ENCODE measurements at regions not wholly inside any gene's neighbourhood (a gene's known extent, or its start where the extent isn't known, plus 50 kb on each side); places are given as distances from the start of the nearest gene placed in this dataset.

DNA sequence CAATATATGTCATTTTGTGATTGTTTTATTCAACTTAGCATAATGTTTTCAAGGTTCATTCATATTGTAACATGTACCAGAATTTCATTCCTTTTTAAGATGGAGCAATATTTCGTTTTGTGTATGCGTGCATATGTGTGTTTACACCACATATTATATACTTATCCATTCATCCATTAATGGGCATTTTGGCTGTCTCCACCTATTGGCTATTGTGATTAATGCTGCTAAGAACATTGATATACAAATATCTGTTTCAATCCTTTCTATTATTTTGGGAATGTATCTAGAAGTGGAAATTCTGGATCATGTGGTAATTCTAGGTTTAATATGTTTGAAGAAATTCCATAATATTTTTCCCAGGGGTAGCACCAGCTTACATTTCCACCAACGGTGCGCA is 403.9 kb upstream of the LMCD1 start:
- Histone ChIP-seq H3K9me3 (no peaks in the 10 kb centered on the region), H3K36me3 (no peaks in the 10 kb centered on the region), H3K4me3 (no peak overlapping the region), H3K4me1 (no peaks in the 10 kb centered on the region), H3K27ac (no peak overlapping the region), H3K27me3 (ENCODE audit: low read depth) (no peaks in the 10 kb centered on the region)
- no peak for ATAC-seq
- DNase-seq: no peak
- intact Hi-C loops (cut with DNase I): no loop called here
- TF ChIP-seq, protein P1, sequence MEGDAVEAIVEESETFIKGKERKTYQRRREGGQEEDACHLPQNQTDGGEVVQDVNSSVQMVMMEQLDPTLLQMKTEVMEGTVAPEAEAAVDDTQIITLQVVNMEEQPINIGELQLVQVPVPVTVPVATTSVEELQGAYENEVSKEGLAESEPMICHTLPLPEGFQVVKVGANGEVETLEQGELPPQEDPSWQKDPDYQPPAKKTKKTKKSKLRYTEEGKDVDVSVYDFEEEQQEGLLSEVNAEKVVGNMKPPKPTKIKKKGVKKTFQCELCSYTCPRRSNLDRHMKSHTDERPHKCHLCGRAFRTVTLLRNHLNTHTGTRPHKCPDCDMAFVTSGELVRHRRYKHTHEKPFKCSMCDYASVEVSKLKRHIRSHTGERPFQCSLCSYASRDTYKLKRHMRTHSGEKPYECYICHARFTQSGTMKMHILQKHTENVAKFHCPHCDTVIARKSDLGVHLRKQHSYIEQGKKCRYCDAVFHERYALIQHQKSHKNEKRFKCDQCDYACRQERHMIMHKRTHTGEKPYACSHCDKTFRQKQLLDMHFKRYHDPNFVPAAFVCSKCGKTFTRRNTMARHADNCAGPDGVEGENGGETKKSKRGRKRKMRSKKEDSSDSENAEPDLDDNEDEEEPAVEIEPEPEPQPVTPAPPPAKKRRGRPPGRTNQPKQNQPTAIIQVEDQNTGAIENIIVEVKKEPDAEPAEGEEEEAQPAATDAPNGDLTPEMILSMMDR (IDR thresholded peaks at IDR 0.05): no peak

DNA sequence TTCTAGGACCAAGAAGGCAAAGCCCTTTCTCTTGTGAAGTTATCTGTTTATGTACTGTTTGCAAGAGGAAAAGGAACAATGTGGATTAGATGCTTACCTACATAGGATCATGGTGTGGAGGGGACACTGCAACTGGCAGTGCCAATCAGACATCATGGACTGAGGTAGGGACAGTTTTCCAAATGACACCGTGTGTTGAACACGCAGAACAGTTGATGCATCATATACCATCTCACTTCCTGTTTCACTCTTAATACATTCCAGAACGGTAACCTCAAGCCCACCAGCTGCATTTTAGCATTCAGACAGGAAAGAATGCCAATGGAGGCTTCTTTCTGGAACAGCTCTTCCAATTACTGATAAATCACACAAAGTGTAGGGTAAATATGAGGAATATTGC is 397.7 kb upstream of the LMCD1 start:
- Histone ChIP-seq H3K27ac (no peak overlapping the region), H3K27me3 (ENCODE audit: low read depth) (no peaks in the 10 kb centered on the region), H3K4me1 (no peaks in the 10 kb centered on the region), H3K9me3 (no peaks in the 10 kb centered on the region), H3K36me3 (no peaks in the 10 kb centered on the region), H3K4me3 (no peak overlapping the region)
- intact Hi-C loops (cut with DNase I): no loop called here
- DNase-seq (no peak), ATAC-seq (no peak)
- TF ChIP-seq, protein P1 (IDR thresholded peaks at IDR 0.05): no peak

DNA sequence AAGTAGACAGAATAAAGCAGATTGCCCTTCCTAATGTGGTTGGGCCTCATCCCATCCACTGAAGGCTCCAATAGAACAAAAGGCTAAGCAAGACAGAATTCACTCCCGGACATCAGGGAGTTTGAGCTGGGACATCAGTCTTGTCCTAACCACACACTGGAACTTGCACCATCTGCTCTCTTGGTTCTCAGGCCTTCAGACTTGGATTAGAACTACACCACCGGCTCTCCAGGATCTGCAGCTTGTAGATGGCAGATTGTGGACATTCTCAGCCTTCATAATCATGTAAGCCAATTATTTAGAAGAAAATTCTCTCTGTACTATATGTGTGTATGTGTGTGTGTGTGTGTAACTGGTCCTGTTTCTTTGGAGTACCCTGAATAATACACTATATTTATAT is 394.7 kb upstream of the LMCD1 start:
- no peak overlapping the region for H3K27ac ChIP-seq
- ATAC-seq: no peak
- peaks cover 11% of the 10 kb centered on the region for H3K4me1 ChIP-seq
- H3K36me3 ChIP-seq: no peaks in the 10 kb centered on the region
- H3K9me3 ChIP-seq: no peaks in the 10 kb centered on the region
- no peak for DNase-seq
- H3K27me3 ChIP-seq (ENCODE audit: low read depth): no peaks in the 10 kb centered on the region
- TF ChIP-seq, protein P1 (IDR thresholded peaks at IDR 0.05): no peak
- no peak overlapping the region for H3K4me3 ChIP-seq
- intact Hi-C loops (cut with DNase I): no loop called here

DNA sequence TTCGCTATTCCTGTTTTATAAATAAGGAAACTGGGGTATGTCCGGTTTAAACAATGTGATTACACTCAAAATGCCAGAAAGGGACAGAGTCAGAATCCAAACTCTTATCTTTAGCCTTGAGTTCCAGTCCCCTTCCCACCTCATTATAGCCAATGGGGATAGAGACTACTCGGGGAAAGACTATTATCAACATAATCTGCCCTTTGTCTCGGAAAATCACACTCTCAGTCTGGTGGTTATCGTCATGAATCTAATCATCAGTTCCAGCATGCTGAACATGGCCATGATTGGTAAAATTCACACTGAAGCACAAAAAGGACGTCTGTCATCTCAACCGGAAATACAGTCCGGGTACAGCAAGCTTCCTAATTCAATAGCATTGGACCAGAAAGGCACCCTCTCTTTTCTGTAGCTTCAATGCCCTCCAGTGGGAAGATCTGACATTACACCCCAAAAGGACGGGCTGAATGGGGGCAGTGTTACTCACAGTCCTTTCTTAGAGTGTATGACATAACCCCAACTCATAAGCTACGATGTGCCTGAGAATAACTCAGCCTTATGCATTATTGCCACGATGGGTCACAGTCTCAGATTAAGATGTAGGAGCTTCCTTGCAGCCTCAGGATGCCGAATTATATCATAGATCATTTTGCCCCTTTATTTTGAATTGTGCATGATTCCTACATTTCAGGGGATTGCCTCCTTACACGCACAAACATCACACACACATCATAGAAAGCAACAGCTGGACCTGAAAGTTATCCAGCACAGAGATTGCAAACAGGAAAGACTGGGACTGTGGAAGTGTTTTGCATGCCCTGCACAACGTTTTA is 390.4 kb upstream of the LMCD1 start:
- TF ChIP-seq, protein P1 (IDR thresholded peaks at IDR 0.05): peak; percentile 75
- no peaks in the 10 kb centered on the region for H3K27me3 ChIP-seq (ENCODE audit: low read depth)
- DNase-seq (no peak), ATAC-seq (peak; percentile 88 to 94)
- H3K9me3 ChIP-seq: no peaks in the 10 kb centered on the region
- H3K4me3 ChIP-seq: no peak overlapping the region
- no peak overlapping the region for H3K27ac ChIP-seq
- no peaks in the 10 kb centered on the region for H3K36me3 ChIP-seq
- intact Hi-C loops (cut with DNase I): no loop called here
- peaks cover 11% of the 10 kb centered on the region for H3K4me1 ChIP-seq

DNA sequence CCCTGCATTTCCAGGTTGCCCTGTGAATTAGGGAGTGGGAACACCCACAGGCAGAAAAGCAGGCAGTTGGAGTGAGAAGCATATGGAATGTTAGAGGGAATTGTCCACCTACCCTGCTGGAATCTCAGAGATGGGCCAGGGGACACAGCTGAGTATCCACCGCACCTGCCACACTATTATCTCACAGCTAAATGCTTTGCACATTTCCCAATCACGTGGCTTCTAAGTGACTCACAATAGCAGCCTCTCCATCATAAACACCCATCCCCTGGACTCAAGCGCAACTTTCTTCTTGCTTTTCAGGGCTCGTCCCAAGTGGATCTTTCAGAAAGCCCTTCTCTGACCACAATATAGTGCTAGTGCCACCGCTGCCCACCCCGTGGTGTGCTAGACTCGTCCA is 389.0 kb upstream of the LMCD1 start:
- H3K27me3 ChIP-seq (ENCODE audit: low read depth): no peaks in the 10 kb centered on the region
- H3K27ac ChIP-seq: no peak overlapping the region
- no peaks in the 10 kb centered on the region for H3K36me3 ChIP-seq
- peaks cover 11% of the 10 kb centered on the region for H3K4me1 ChIP-seq
- intact Hi-C loops (cut with DNase I): no loop called here
- TF ChIP-seq, protein P1 (IDR thresholded peaks at IDR 0.05): no peak
- no peaks in the 10 kb centered on the region for H3K9me3 ChIP-seq
- H3K4me3 ChIP-seq: no peak overlapping the region
- DNase-seq (no peak), ATAC-seq (no peak)

Measured in lower lobe of right lung (tissue), 2 donors.